ENCODE measurements at regions not wholly inside any gene's neighbourhood (a gene's known extent, or its start where the extent isn't known, plus 50 kb on each side); places are given as distances from the start of the nearest gene placed in this dataset.
A peak's percentile ranks its signal among the peaks of the same experiment; 100 is the strongest.

GRCh38 chr2:195411219-195411687 is 245.8 kb upstream of the SLC39A10 start:
- DNase-seq (ENCODE audit: low read depth) = peak; percentile 54

- DNase-seq (ENCODE audit: low read depth) = no peak
Observed at GRCh38 chr2:195410074-195410671, 246.9 kb upstream of the SLC39A10 start.

GRCh38 chr2:195408811-195409210 is 248.2 kb upstream of the SLC39A10 start:
- no peak for DNase-seq (ENCODE audit: low read depth)

GRCh38 chr2:195408196-195408595 is 248.8 kb upstream of the SLC39A10 start:
- no peak for DNase-seq (ENCODE audit: low read depth)

- DNase-seq (ENCODE audit: low read depth) = peak; percentile 33
Observed at GRCh38 chr2:195407783-195408182, 249.2 kb upstream of the SLC39A10 start.

GRCh38 chr2:195406886-195407603 is 250.0 kb upstream of the SLC39A10 start:
- peak; percentile 14 for DNase-seq (ENCODE audit: low read depth)

- DNase-seq (ENCODE audit: low read depth) = no peak
Observed at GRCh38 chr2:195404651-195405050, 252.4 kb upstream of the SLC39A10 start.

- no peak for DNase-seq (ENCODE audit: low read depth)
Observed at GRCh38 chr2:195396479-195396878, 260.5 kb upstream of the SLC39A10 start.

- DNase-seq (ENCODE audit: low read depth) = no peak
Observed at GRCh38 chr2:195395362-195395761, 261.7 kb upstream of the SLC39A10 start.

GRCh38 chr2:195392446-195393336 is 264.3 kb upstream of the SLC39A10 start:
- DNase-seq (ENCODE audit: low read depth) = no peak

GRCh38 chr2:195390686-195391321 is 266.2 kb upstream of the SLC39A10 start:
- DNase-seq (ENCODE audit: low read depth) = peak; percentile 46

- no peak for DNase-seq (ENCODE audit: low read depth)
Observed at GRCh38 chr2:195388028-195388427, 269.0 kb upstream of the SLC39A10 start.

GRCh38 chr2:195382186-195382585 is 274.8 kb upstream of the SLC39A10 start:
- DNase-seq (ENCODE audit: low read depth) = no peak

- no peak for DNase-seq (ENCODE audit: low read depth)
Observed at GRCh38 chr2:195370167-195370943, 286.7 kb upstream of the SLC39A10 start.

- no peak for DNase-seq (ENCODE audit: low read depth)
Observed at GRCh38 chr2:195369218-195369587, 287.8 kb upstream of the SLC39A10 start.

- no peak for DNase-seq (ENCODE audit: low read depth)
Observed at GRCh38 chr2:195368249-195369217, 288.5 kb upstream of the SLC39A10 start.

- no peak for DNase-seq (ENCODE audit: low read depth)
Observed at GRCh38 chr2:195367809-195368208, 289.2 kb upstream of the SLC39A10 start.

- DNase-seq (ENCODE audit: low read depth) = peak; percentile 60
Observed at GRCh38 chr2:195364015-195364965, 292.7 kb upstream of the SLC39A10 start.
